ENCODE measurements at regions not wholly inside any gene's neighbourhood (a gene's known extent, or its start where the extent isn't known, plus 50 kb on each side); places are given as distances from the start of the nearest gene placed in this dataset.
"Not testable (repeated sequence)": the region's sequence is repeated elsewhere in the genome, so short reads cannot be mapped to it uniquely, and the experiment has no call there.

DNA sequence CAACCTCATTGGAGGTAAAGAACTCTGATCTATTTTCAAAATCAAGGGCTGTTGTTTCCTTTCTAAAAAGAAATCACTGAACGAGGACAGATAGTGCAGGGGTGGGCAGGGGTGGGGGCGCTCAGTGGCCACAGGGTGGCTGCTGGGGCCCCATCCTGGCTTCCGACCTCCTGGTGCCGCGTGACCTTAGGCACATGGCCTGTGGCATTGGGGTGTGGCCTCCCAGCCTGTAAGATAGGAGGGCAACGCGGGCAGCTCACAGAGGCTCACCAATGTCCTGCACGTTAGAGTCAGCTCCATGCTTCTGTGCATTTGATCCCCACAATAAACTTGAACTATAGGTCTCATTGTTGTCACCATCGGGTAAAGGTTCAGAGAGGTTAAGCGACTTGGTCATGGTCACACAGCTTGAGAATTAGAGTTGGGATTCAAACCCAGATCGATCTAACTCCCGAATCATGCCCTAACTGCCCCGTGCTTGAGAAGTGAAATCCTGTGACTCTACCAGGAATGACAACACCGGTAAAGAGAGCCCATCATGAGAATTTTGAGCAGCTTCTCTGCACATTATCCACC, 148.0 kb upstream of the SLC6A11 start:
- no peak for DNase-seq

DNA sequence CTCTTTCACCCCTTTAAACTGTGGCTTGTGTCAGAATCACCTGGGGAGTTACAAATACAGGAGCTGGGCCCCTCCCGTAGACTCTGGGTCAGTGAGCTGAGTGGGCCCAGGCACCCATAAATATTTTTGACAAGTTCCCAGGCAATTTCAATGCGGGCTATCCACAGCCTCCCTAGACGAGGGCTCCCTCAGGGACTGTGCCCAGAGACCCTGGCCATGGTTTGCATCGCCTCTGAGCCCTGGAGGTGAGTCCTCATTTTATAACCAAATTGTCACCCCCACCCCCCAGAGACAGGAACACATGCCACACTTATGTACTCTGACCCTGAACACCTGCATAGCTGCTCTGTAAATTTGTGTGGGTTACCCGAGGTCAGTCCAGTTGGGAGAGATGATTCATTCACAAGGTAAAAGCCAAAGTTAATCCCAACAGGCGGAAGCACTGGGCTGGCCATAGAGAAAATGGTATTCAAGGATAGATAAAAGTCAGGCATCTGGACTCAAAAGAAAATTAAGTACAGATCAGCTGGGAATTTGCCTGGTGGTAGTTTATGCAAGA, 146.5 kb upstream of the SLC6A11 start:
- no peak for DNase-seq

DNA sequence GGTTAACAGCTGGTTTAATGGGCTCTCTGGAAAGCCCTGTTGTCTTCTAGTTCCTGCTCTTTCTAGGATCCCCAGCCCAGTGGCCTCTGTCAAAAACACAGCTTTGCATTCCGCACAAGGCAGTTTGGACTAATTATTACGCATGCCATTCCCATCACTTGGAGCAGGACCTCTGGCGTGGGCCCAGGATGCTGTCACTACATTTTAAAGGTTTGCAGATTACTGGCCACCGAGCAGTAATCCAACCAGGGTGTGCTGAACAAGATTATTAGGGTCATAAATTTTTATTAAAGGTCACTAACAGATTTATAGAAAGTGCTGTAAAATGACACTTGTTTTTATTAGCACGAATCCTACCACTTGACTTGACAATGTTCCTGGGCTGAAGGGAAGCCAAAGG, 143.6 kb upstream of the SLC6A11 start:
- no peak for DNase-seq

DNA sequence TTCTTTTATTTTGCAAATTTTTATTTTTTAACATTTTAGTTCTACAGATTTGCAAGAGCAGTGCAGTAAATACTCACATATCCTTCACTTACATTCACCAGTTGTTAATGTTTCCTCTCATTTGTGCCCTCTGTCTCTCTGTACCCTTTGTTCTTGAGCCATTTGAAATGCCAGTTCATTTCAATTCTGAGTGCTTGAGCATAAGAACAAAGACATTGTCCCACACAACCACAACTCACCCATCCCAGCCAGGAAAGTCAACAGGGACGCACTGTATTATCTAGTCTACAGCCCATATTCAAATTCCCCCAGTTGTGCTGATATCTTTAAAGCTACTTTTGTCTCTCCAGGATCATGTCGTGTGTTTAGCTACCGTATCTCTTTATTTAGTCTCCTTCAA, 141.4 kb upstream of the SLC6A11 start:
- no peak for DNase-seq

DNA sequence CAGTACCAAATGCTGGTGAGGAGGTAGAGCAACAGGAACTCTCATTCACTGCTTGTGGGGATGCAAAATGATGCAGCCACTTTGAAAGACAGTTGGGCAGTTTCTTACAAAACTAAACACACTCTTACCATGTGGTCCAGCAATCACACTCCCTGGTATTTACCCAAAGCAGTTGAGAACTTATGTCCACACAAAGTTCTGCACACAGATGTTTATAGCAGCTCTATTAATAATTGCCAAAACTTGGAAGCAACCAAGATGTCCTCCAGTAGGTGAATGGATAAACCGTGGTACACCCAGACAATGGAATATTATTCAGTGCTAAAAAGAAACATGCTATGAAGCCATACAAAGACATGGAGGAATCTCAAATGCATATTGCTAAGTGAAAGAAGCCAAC, 139.1 kb upstream of the SLC6A11 start:
- no peak for DNase-seq

GRCh38 chr3:10678796-10679376, 137.1 kb upstream of the SLC6A11 start:
- no peak for DNase-seq

- DNase-seq: no peak
Observed at GRCh38 chr3:10680796-10681195, 135.2 kb upstream of the SLC6A11 start.

- no peak for DNase-seq
Observed at GRCh38 chr3:10682692-10683091, 133.3 kb upstream of the SLC6A11 start.

DNA sequence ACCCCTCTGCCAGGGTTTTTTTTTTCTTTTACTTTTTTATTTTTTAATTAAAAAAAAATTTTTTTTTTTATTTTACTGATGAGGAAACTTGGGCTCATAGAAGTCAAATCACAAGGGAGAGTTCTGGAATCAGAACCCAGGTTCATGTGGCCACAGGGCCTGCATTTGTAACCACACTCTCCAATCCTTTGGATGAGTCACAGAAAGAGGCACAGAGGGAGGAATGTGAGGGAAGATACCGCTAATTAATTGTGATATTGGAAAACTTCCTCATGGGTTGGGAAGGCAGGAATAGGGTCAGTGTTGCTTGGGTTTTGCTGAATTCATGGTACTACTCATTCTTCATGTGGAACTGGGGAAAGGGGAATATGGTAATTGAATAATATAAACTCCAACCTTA, 132.9 kb upstream of the SLC6A11 start:
- no peak for DNase-seq

- no peak for DNase-seq
Observed at GRCh38 chr3:10688126-10688525, 127.9 kb upstream of the SLC6A11 start.

DNA sequence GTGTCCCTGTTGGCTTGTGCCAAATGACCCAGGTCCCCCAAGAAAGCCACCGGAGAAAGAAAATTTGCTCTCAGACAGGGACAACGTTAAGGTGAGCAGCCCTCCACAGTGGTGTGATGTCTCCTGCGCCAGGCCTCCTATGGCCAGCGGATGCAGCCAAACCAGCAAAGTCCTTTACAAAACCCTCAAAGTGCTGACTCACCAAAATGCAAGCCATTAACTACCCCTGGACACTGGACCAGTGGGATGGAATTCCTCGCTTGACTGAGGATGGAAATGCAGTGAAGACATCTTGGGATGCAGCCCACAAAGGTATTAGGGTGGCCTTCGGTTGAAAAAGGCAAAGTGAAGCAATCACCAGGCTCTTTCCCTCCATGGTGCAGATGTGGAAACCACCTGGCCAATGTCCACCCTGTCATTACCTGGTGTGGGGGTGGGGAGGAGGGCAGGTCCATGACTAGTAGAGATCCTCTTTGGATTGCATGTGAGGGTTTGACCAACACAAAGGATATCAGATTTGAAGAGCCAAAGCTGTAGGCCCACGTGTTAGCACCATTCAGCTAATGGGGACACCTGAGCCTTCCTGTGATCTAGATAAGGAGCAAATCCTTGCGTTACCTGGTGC, 127.4 kb upstream of the SLC6A11 start:
- DNase-seq: no peak

DNA sequence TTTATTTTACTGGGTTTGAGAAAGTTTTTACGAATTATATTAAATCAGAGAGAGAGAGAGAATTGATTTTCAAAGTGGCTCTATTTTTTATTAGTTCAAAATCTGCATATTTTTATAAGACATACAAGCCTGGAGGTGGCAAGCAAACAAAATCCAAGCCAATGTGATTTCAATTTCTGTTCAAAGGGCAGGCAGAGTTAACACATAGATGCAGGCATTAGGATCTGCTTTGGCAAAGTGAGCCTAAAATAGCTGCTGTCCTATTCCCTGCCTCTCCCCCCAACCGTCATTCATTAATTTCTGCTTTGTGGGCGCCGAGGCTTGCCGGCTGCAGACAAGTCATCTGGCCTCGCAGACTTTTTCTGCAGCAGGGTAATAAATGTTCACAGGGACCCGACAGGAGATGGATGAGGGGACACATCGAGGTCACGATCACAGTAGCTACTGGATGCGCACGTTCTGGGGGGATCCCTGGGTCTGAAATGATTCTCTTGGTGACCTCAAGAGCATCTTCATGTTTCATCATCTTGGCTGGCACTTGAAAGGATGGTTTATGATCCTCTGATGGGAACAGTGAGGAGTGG, 123.9 kb upstream of the SLC6A11 start:
- DNase-seq: no peak

GRCh38 chr3:10693457-10693856, 122.6 kb upstream of the SLC6A11 start:
- DNase-seq: no peak

- DNase-seq: no peak
Observed at GRCh38 chr3:10694179-10694578, 121.8 kb upstream of the SLC6A11 start.

GRCh38 chr3:10695186-10695585, 120.8 kb upstream of the SLC6A11 start:
- not testable (repeated sequence) for DNase-seq

DNA sequence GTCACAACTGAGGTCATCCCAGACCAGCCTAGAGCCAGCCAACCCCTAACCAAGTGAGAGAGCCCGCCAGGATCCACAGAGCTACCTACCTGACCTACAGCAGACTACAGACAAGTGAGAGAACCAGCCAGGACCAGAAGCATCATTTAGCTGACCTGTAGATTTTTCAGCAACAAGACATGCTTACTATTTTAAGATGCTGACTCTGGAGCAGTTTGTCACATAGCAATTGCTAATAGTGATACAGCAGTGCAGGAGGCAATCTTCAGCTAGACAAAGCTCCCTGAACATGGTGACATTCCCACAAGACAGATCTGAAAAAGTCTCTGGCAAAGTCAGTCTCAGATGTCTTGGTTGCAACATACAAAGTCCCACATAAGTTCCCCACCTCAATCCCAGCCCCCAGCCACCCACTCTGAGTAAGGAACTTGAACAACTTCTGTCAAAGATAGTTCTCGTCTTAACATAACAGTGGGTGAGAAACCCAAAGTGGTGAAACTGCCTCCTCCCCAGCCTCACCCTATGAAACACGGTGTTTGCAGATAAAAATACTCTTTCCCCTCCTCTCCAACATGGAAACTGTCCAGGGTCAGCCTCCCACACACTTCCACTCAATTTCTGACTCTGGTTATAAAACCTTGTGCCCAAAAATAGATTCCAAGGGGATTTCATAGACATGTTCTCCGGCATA, 120.3 kb upstream of the SLC6A11 start:
- no peak for DNase-seq

DNA sequence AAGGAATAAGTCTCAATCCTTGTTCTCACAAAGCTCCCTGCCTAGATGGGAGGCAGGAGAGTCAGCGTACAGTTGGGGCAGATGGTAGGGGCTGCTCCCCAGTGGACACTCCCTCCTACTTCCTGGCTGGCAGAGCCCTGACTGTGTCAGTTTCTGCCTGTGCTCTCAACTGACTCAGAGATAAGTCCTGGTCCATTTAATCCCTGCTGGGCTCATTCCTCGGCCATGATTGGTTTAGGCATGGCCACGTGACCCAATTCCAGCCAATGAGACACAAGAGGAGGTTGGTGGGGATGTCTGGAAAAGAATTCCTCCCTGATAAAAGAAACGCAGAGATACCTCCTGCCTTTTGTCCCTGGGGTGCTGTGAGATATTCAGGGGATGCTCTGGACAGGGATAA, 118.1 kb upstream of the SLC6A11 start:
- no peak for DNase-seq

DNA sequence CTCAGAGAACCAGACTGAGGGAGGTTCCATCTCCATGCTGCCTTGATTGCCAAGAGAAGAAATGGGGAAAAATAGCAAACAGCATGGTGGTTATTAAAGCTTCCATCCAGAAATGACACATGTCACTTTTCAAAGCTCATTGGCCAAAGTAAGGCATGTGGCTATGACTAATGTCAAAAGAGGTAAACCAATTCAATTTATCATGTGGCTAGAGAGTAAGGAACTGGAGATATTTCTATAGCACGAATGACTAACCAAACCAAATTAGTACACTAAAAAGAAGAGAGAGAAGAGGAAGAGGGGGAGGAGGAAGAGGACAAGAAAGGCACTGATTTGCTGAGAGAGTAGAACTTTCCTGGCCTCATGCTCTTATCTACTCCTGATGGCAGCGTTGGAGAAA, 115.2 kb upstream of the SLC6A11 start:
- DNase-seq: no peak

DNA sequence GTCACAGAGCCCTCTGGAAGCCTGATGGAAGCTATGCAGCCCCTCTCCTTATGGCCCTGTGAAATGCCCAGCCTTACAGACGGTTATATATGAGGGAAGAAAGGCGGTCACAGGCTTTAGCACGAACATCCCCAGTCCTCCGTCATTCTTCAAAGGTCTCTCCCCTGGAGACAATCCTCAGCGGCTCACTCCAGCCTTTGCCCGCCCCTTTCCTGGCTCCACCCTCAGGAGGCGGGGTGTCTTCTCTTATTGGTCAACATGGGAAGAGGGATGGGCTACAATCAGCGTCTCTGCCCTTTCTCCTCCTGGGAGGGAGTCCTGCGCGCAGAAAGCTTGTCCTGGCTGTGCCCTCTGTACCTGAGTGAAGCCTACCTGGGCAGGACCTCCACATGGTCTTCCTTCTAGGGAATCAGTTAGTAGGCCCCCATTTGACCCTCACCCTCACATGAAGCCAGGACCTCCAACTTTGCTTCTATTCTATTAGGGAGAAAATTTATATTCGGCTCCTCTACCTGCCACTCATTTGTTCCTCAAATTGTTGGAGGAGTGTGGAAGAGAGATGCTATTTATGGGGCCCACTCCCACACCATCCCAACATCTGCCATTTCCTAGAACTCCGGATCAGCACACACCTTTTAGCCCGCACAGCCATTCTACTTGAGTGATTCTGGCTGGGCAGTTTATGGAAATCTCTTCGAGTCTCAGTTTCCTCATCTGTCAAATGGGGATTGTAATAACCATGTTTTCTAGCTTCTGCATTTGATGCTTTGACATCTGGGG, 112.9 kb upstream of the SLC6A11 start:
- no peak for DNase-seq

DNA sequence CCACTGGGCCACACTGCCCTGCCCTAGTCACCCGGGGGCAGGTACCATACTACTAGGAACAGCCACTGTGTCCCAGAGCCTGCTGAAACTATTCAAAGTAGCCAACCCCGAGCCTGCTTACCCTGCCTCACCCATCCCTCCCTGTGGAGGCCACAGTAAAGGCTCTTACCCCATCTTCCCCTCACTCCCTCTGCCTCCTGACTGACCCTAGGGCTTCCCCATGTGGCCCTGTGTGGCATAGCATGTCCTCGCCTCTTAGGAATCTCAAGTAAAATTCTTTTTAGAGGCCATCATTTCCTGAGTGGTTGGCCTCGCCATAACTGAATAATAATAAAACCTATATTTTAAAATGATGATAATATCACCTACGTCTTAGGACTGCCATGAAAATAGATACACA, 112.2 kb upstream of the SLC6A11 start:
- no peak for DNase-seq

DNA sequence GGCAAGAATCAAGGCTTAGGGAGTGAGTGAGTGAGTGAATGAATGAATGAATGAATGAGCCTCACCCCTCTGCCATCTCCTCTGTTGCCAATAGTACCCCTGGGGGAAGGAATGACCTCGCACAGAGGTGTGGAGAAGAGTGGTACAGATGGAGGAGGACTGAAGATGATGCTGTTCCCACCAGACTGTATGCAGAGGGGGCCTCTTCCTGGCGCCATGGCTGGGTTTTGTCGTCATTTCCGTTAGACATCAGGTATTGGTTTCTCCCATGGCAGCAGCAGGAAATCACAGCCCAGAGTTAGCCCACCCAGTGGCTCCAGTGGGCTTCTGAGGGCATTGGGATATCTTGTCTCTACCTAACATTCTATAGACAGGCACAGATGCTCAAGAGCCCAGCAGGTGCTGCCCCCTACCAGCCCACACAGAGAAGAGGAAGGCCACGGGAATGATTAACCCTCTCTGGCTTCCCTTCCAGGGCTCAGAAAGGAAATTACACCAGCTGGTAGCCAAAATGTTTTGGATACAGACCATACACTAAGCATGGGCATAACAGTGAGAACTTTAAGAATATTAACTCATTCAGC, 109.8 kb upstream of the SLC6A11 start:
- no peak for DNase-seq

- DNase-seq: no peak
Observed at GRCh38 chr3:10706740-10707399, 109.2 kb upstream of the SLC6A11 start.

Data from NCI-H2081 (cell line).